NCI-H446 (cell line): ENCODE measurements at regions not wholly inside any gene's neighbourhood (a gene's known extent, or its start where the extent isn't known, plus 50 kb on each side); places are given as distances from the start of the nearest gene placed in this dataset.

Source experiments
- DNase-seq, 2 experiments: peaks; one replicate each; lab custom pipeline; 2025; lab: John Stamatoyannopoulos, UW

- no peak for DNase-seq
Observed at GRCh38 chr18:39918847-39919246, 2036.2 kb upstream of the PIK3C3 start.

- DNase-seq = no peak
Observed at GRCh38 chr18:39913672-39914366, 2041.2 kb upstream of the PIK3C3 start.

- no peak for DNase-seq
Observed at GRCh38 chr18:39911716-39912115, 2043.3 kb upstream of the PIK3C3 start.

GRCh38 chr18:39909706-39910105 is 2045.3 kb upstream of the PIK3C3 start:
- no peak for DNase-seq

- no peak for DNase-seq
Observed at GRCh38 chr18:39886136-39886535, 2068.9 kb upstream of the PIK3C3 start.

- no peak for DNase-seq
Observed at GRCh38 chr18:39872651-39873050, 2082.4 kb upstream of the PIK3C3 start.

GRCh38 chr18:39871961-39872360 is 2083.1 kb upstream of the PIK3C3 start:
- DNase-seq = no peak

GRCh38 chr18:39870591-39870990 is 2084.4 kb upstream of the PIK3C3 start:
- DNase-seq = no peak

- peak; percentile 23 to 89 for DNase-seq
Observed at GRCh38 chr18:39863916-39864315, 2091.1 kb upstream of the PIK3C3 start.

- peak in 1 of 2 experiments; percentile 79 for DNase-seq
Observed at GRCh38 chr18:39862341-39862740, 2092.7 kb upstream of the PIK3C3 start.

GRCh38 chr18:39854291-39854690 is 2100.7 kb upstream of the PIK3C3 start:
- DNase-seq = no peak

GRCh38 chr18:39846265-39846664 is 2108.8 kb upstream of the PIK3C3 start:
- DNase-seq = no peak

GRCh38 chr18:39845631-39846030 is 2109.4 kb upstream of the PIK3C3 start:
- DNase-seq = no peak

- no peak for DNase-seq
Observed at GRCh38 chr18:39845106-39845505, 2109.9 kb upstream of the PIK3C3 start.

- DNase-seq = no peak
Observed at GRCh38 chr18:39843546-39843945, 2111.5 kb upstream of the PIK3C3 start.

- DNase-seq = no peak
Observed at GRCh38 chr18:39842366-39842914, 2112.6 kb upstream of the PIK3C3 start.

- DNase-seq = peak; percentile 46 to 86
Observed at GRCh38 chr18:39841482-39842365, 2113.3 kb upstream of the PIK3C3 start.

- peak in 1 of 2 experiments; percentile 18 for DNase-seq
Observed at GRCh38 chr18:39840856-39841481, 2114.1 kb upstream of the PIK3C3 start.

- DNase-seq = no peak
Observed at GRCh38 chr18:39840406-39840805, 2114.6 kb upstream of the PIK3C3 start.

GRCh38 chr18:39839782-39840181 is 2115.3 kb upstream of the PIK3C3 start:
- no peak for DNase-seq

- DNase-seq = no peak
Observed at GRCh38 chr18:39838831-39839230, 2116.2 kb upstream of the PIK3C3 start.

- DNase-seq = no peak
Observed at GRCh38 chr18:39835303-39836030, 2119.6 kb upstream of the PIK3C3 start.
